ENCODE measurements at regions not wholly inside any gene's neighbourhood (a gene's known extent, or its start where the extent isn't known, plus 50 kb on each side); places are given as distances from the start of the nearest gene placed in this dataset.

- H3K36me3 ChIP-seq, result no peaks in the 10 kb centered on the region
- DNase-seq (ENCODE audit: low spot score in 2 of 2), result no peak
- no peaks in the 10 kb centered on the region for H3K9me3 ChIP-seq
- TF ChIP-seq EP300 (IDR thresholded peaks at IDR 0.05) (no peak), POLR2A (IDR thresholded peaks at IDR 0.05) (no peak), CTCF (IDR thresholded peaks at IDR 0.05) (no peak)
- no peaks in the 10 kb centered on the region for H3K4me1 ChIP-seq
- H3K4me3 ChIP-seq, result no peak overlapping the region
- no peaks in the 10 kb centered on the region for H3K27me3 ChIP-seq
- H3K27ac ChIP-seq, result no peak overlapping the region
- 23 to 24% methylated on average over 3 of the region's 3 CpGs for WGBS, 2 donors
Measured at GRCh38 chr2:76314271-76315020, 603.7 kb upstream of the GCFC2 start.

- Histone ChIP-seq H3K4me1 (no peaks in the 10 kb centered on the region), H3K27me3 (no peaks in the 10 kb centered on the region), H3K9me3 (no peaks in the 10 kb centered on the region), H3K4me3 (no peak overlapping the region), H3K27ac (no peak overlapping the region), H3K36me3 (no peaks in the 10 kb centered on the region)
- WGBS, 2 donors, result 51 to 55% methylated on average over 4 of the region's 4 CpGs
- TF ChIP-seq EP300 (IDR thresholded peaks at IDR 0.05), result no peak
- TF ChIP-seq CTCF (IDR thresholded peaks at IDR 0.05), result no peak
- TF ChIP-seq POLR2A (IDR thresholded peaks at IDR 0.05), result no peak
- DNase-seq (ENCODE audit: low spot score in 2 of 2), result no peak
Measured at GRCh38 chr2:76312236-76312635, 601.5 kb upstream of the GCFC2 start.

GRCh38 chr2:76311728-76312127, 601.0 kb upstream of the GCFC2 start:
- DNase-seq (ENCODE audit: low spot score in 2 of 2), result no peak
- no peak overlapping the region for H3K4me3 ChIP-seq
- 30 to 41% methylated on average over 4 of the region's 4 CpGs for WGBS, 2 donors
- no peaks in the 10 kb centered on the region for H3K9me3 ChIP-seq
- TF ChIP-seq EP300 (IDR thresholded peaks at IDR 0.05) (no peak), POLR2A (IDR thresholded peaks at IDR 0.05) (no peak), CTCF (IDR thresholded peaks at IDR 0.05) (no peak)
- no peaks in the 10 kb centered on the region for H3K4me1 ChIP-seq
- no peaks in the 10 kb centered on the region for H3K36me3 ChIP-seq
- no peak overlapping the region for H3K27ac ChIP-seq
- H3K27me3 ChIP-seq, result no peaks in the 10 kb centered on the region

- WGBS, 2 donors, result 42 to 44% methylated on average over 2 of the region's 2 CpGs
- Histone ChIP-seq H3K27ac (no peak overlapping the region), H3K27me3 (no peaks in the 10 kb centered on the region), H3K4me3 (no peak overlapping the region), H3K4me1 (no peaks in the 10 kb centered on the region), H3K36me3 (no peaks in the 10 kb centered on the region), H3K9me3 (no peaks in the 10 kb centered on the region)
- DNase-seq (ENCODE audit: low spot score in 2 of 2), result no peak
- no peak for TF ChIP-seq EP300 (IDR thresholded peaks at IDR 0.05)
- TF ChIP-seq POLR2A (IDR thresholded peaks at IDR 0.05), result no peak
- no peak for TF ChIP-seq CTCF (IDR thresholded peaks at IDR 0.05)
Measured at GRCh38 chr2:76310894-76311633, 600.3 kb upstream of the GCFC2 start.

- H3K4me1 ChIP-seq, result no peaks in the 10 kb centered on the region
- no peak overlapping the region for H3K27ac ChIP-seq
- no peaks in the 10 kb centered on the region for H3K9me3 ChIP-seq
- no peak for DNase-seq (ENCODE audit: low spot score in 2 of 2)
- TF ChIP-seq CTCF (IDR thresholded peaks at IDR 0.05) (no peak), POLR2A (IDR thresholded peaks at IDR 0.05) (no peak), EP300 (IDR thresholded peaks at IDR 0.05) (no peak)
- no peaks in the 10 kb centered on the region for H3K36me3 ChIP-seq
- no peaks in the 10 kb centered on the region for H3K27me3 ChIP-seq
- H3K4me3 ChIP-seq, result no peak overlapping the region
Measured at GRCh38 chr2:76307495-76307894, 596.8 kb upstream of the GCFC2 start.
